ENCODE measurements at regions not wholly inside any gene's neighbourhood (a gene's known extent, or its start where the extent isn't known, plus 50 kb on each side); places are given as distances from the start of the nearest gene placed in this dataset.

- Histone ChIP-seq H2BK15ac (ENCODE audit: low read length) (no peak overlapping the region), H3K4ac (replicated peaks; ENCODE audit: insufficient read length, low read depth, low read length) (no peak overlapping the region), H3K9me3 (ENCODE audit: insufficient read depth in 2 of 2, low read depth in 1 of 2, low read length in 1 of 2) (no peaks in the 10 kb centered on the region), H3K18ac (ENCODE audit: extremely low read depth, low read length) (no peak overlapping the region), H3K4me1 (replicated peaks in 1 of 4; ENCODE audit: control insufficient read depth in 3 of 4, insufficient read depth in 4 of 4, low read length in 3 of 4) (no peaks in the 10 kb centered on the region), H3K4me2 (ENCODE audit: insufficient read depth in 1 of 2, low read depth in 2 of 2, low read length in 2 of 2) (no peak overlapping the region), H2AK5ac (ENCODE audit: low read depth, low read length) (no peak overlapping the region), H2BK120ac (replicated peaks; ENCODE audit: low read depth, low read length) (no peak overlapping the region), H2AFZ (ENCODE audit: low read length) (no peak overlapping the region), H3K36me3 (ENCODE audit: control insufficient read depth in 2 of 4, insufficient read depth in 4 of 4, low read length in 3 of 4) (no peaks in the 10 kb centered on the region), H3K79me2 (ENCODE audit: control insufficient read depth in 1 of 2, insufficient read depth in 2 of 2, low read length in 2 of 2) (no peaks in the 10 kb centered on the region), H3K27me3 (replicated peaks in 1 of 4; ENCODE audit: control insufficient read depth in 3 of 4, extremely low read depth in 1 of 4, insufficient read depth in 3 of 4, low read length in 3 of 4) (no peaks in the 10 kb centered on the region), H2BK20ac (ENCODE audit: low read length) (no peak overlapping the region), H3K9ac (replicated peaks in 1 of 4; ENCODE audit: extremely low read depth in 1 of 4, low read depth in 3 of 4, low read length in 3 of 4) (no peak overlapping the region), H3K27ac (ENCODE audit: low read depth, low read length) (no peak overlapping the region), H4K20me1 (replicated peaks in 1 of 2; ENCODE audit: control insufficient read depth in 1 of 2, insufficient read depth in 2 of 2, low read length in 2 of 2) (no peaks in the 10 kb centered on the region), H3K14ac (ENCODE audit: insufficient read length) (no peak overlapping the region), H3K23ac (ENCODE audit: insufficient read length) (no peak overlapping the region), H3K56ac (replicated peaks; ENCODE audit: insufficient read length, low read depth, low read length) (no peak overlapping the region), H2BK5ac (ENCODE audit: low read depth, low read length) (no peak overlapping the region), H4K91ac (replicated peaks; ENCODE audit: insufficient read length, low read length) (no peak overlapping the region), H3K79me1 (ENCODE audit: low read depth, low read length) (no peaks in the 10 kb centered on the region), H4K5ac (ENCODE audit: insufficient read length, low read depth, low read length) (no peak overlapping the region), H4K8ac (ENCODE audit: extremely low read depth, insufficient read depth, low read length) (no peak overlapping the region), H3K4me3 (ENCODE audit: extremely low read depth in 1 of 4, insufficient read depth in 2 of 4, low read depth in 3 of 4, low read length in 4 of 4) (no peak overlapping the region), H2BK12ac (ENCODE audit: low read depth, low read length) (no peak overlapping the region), H3K23me2 (ENCODE audit: low read depth, low read length) (no peaks in the 10 kb centered on the region)
- DNase-seq (ENCODE audit: low read depth in 1 of 2, low spot score in 2 of 2) (no peak), FAIRE-seq (no peak)
- ChIA-PET CTCF (ENCODE audit: partially characterized antibody) (no interaction called here), POLR2A (ENCODE audit: partially characterized antibody) (no interaction called here)
- no peak for TF ChIP-seq BACH1 (IDR thresholded peaks at IDR 0.05; ENCODE audit: low read length)
- TF ChIP-seq CHD7 (IDR thresholded peaks at IDR 0.05; ENCODE audit: insufficient replicate concordance, low read length), result no peak
- TF ChIP-seq TAF1 (IDR thresholded peaks at IDR 0.05; ENCODE audit: low read depth, low read length), result no peak
Observed at GRCh38 chr5:96194593-96194992, 232.9 kb upstream of the ELL2 start.

All from H1 (cell line).